ENCODE measurements at regions not wholly inside any gene's neighbourhood (a gene's known extent, or its start where the extent isn't known, plus 50 kb on each side); places are given as distances from the start of the nearest gene placed in this dataset.

DNA sequence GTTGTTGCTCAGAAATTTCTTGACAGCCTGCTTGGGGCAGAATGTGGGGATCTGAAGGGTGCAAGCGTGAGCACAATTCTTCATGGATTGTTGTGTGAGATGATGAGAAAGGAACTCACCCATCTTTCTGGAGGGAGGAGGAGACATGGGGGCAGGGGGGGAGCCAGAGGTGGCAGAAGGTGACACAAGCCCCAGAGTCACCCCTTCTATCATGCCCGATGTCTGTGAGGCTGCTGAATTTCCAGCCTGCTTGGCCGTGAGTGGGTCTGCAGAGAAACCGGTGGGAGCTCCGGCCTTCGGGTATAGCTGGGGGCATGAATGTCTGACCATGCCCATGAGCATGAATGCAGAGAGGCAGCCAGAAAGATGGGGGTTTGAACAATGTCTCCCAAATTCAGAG, 870.7 kb downstream of the TBC1D22A start:
- intact Hi-C loops (cut with micrococcal nuclease; ENCODE audit: unreplicated experiment) (no loop called here), in situ Hi-C loops (cut with HindIII; ENCODE audit: low pct_unique_long_range_greater_than_20kb, low sequenced_read_pairs) (no loop called here)
- TF ChIP-seq, protein P1, sequence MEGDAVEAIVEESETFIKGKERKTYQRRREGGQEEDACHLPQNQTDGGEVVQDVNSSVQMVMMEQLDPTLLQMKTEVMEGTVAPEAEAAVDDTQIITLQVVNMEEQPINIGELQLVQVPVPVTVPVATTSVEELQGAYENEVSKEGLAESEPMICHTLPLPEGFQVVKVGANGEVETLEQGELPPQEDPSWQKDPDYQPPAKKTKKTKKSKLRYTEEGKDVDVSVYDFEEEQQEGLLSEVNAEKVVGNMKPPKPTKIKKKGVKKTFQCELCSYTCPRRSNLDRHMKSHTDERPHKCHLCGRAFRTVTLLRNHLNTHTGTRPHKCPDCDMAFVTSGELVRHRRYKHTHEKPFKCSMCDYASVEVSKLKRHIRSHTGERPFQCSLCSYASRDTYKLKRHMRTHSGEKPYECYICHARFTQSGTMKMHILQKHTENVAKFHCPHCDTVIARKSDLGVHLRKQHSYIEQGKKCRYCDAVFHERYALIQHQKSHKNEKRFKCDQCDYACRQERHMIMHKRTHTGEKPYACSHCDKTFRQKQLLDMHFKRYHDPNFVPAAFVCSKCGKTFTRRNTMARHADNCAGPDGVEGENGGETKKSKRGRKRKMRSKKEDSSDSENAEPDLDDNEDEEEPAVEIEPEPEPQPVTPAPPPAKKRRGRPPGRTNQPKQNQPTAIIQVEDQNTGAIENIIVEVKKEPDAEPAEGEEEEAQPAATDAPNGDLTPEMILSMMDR (IDR thresholded peaks at IDR 0.05): no peak
- no peak for TF ChIP-seq SIN3A (IDR thresholded peaks at IDR 0.05; ENCODE audit: borderline replicate concordance, insufficient read depth, low read depth, low read length)
- no peak for TF ChIP-seq POLR2AphosphoS5 (IDR thresholded peaks at IDR 0.05; ENCODE audit: low read depth, low read length)
- TF ChIP-seq TCF7L2 (IDR thresholded peaks at IDR 0.05; ENCODE audit: low read depth, low read length): no peak
- TF ChIP-seq, protein P2, sequence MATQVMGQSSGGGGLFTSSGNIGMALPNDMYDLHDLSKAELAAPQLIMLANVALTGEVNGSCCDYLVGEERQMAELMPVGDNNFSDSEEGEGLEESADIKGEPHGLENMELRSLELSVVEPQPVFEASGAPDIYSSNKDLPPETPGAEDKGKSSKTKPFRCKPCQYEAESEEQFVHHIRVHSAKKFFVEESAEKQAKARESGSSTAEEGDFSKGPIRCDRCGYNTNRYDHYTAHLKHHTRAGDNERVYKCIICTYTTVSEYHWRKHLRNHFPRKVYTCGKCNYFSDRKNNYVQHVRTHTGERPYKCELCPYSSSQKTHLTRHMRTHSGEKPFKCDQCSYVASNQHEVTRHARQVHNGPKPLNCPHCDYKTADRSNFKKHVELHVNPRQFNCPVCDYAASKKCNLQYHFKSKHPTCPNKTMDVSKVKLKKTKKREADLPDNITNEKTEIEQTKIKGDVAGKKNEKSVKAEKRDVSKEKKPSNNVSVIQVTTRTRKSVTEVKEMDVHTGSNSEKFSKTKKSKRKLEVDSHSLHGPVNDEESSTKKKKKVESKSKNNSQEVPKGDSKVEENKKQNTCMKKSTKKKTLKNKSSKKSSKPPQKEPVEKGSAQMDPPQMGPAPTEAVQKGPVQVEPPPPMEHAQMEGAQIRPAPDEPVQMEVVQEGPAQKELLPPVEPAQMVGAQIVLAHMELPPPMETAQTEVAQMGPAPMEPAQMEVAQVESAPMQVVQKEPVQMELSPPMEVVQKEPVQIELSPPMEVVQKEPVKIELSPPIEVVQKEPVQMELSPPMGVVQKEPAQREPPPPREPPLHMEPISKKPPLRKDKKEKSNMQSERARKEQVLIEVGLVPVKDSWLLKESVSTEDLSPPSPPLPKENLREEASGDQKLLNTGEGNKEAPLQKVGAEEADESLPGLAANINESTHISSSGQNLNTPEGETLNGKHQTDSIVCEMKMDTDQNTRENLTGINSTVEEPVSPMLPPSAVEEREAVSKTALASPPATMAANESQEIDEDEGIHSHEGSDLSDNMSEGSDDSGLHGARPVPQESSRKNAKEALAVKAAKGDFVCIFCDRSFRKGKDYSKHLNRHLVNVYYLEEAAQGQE (IDR thresholded peaks at IDR 0.05; ENCODE audit: insufficient read depth in 1 of 2, low read depth in 2 of 2, low read length in 1 of 2): no peak
- POLR2A ChIA-PET: no interaction called here
- no TSS peak for BruUV-seq (replicated peaks)
- DNase-seq (ENCODE audit: low read depth, low spot score) (no peak), ATAC-seq (no peak)
- H3K4me1 ChIP-seq (ENCODE audit: control insufficient read depth, insufficient read depth, low read length): no peaks in the 10 kb centered on the region
- H3K27me3 ChIP-seq (ENCODE audit: control insufficient read depth, insufficient read depth, low read length): no peaks in the 10 kb centered on the region
- CTCF ChIA-PET: no interaction called here
- no peaks in the 10 kb centered on the region for H3K36me3 ChIP-seq (ENCODE audit: control insufficient read depth, insufficient read depth, low read length)
- H3K4me3 ChIP-seq (ENCODE audit: low read depth in 2 of 2, low read length in 2 of 2): no peak overlapping the region
- no peaks in the 10 kb centered on the region for H3K9me3 ChIP-seq (ENCODE audit: control insufficient read depth, insufficient read depth, low read depth, low read length)
- no peak overlapping the region for H3K27ac ChIP-seq (ENCODE audit: low read length)

DNA sequence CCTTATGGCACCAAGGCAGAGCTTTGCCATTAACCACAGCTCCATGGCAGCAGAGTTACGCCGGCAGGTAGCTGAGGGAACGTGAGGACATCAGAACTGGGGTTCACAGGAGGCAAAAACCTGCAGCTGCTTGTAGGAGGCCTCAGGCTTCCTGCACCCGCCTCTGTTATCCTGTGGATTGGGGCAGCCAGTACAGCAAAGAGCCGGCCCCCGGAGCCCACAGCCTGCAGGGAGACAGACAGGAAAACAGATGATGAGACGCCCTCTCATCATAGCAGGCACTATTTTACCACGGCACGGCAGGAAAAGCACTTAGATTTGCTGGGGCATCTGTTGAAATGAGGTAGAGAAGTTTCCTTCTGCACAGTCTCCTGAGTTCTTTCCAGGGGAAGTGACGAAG, 870.3 kb downstream of the TBC1D22A start:
- BruUV-seq (replicated peaks): no TSS peak
- ChIA-PET POLR2A (no interaction called here), CTCF (no interaction called here)
- H3K36me3 ChIP-seq (ENCODE audit: control insufficient read depth, insufficient read depth, low read length): no peaks in the 10 kb centered on the region
- intact Hi-C loops (cut with micrococcal nuclease; ENCODE audit: unreplicated experiment) (no loop called here), in situ Hi-C loops (cut with HindIII; ENCODE audit: low pct_unique_long_range_greater_than_20kb, low sequenced_read_pairs) (no loop called here)
- no peaks in the 10 kb centered on the region for H3K4me1 ChIP-seq (ENCODE audit: control insufficient read depth, insufficient read depth, low read length)
- ATAC-seq: no peak
- no peak overlapping the region for H3K27ac ChIP-seq (ENCODE audit: low read length)
- TF ChIP-seq SIN3A (IDR thresholded peaks at IDR 0.05; ENCODE audit: borderline replicate concordance, insufficient read depth, low read depth, low read length): no peak
- DNase-seq (ENCODE audit: low read depth, low spot score): no peak
- H3K9me3 ChIP-seq (ENCODE audit: control insufficient read depth, insufficient read depth, low read depth, low read length): no peaks in the 10 kb centered on the region
- H3K27me3 ChIP-seq (ENCODE audit: control insufficient read depth, insufficient read depth, low read length): no peaks in the 10 kb centered on the region
- peak overlapping the region; percentile 47 to 72 for H3K4me3 ChIP-seq (ENCODE audit: low read depth in 2 of 2, low read length in 2 of 2)

DNA sequence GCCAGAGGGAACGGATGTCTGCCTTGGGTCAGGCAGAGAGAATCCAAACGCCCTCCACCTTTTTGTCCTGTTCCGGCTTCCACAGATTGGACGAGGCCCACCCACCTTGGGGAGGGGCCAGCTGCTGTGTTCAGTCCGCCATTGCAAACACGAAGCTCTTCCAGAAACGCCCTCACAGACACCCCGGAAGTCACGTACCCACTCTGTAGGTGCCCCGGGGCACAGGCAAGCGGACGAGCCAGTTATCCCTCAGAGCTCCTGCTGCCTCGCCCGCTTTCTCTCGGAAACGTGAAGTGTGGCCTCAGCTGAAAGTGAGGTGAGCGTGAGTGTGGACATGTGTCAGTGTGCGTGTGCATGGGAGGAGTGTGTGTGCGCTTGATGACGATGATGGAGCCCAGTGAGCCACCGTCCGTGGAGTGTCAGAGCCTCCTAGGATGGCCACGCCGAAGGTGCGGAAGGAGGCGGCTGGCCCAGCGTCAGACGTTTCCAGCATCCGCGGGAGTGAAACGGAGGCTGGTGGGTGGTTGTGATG, 869.2 kb downstream of the TBC1D22A start:
- peak overlapping the region; percentile 73; the same call in 1 of the 2 replicates for H3K27ac ChIP-seq (ENCODE audit: low read length)
- peak; percentile 95 for ATAC-seq
- H3K36me3 ChIP-seq (ENCODE audit: control insufficient read depth, insufficient read depth, low read length): no peaks in the 10 kb centered on the region
- H3K4me1 ChIP-seq (ENCODE audit: control insufficient read depth, insufficient read depth, low read length): no peaks in the 10 kb centered on the region
- no peaks in the 10 kb centered on the region for H3K9me3 ChIP-seq (ENCODE audit: control insufficient read depth, insufficient read depth, low read depth, low read length)
- peak; percentile 39 for DNase-seq (ENCODE audit: low read depth, low spot score)
- no TSS peak for BruUV-seq (replicated peaks)
- peak overlapping the region; percentile 47 to 72 for H3K4me3 ChIP-seq (ENCODE audit: low read depth in 2 of 2, low read length in 2 of 2)
- intact Hi-C loops (cut with micrococcal nuclease; ENCODE audit: unreplicated experiment): no loop called here
- CTCF ChIA-PET: no interaction called here
- no peaks in the 10 kb centered on the region for H3K27me3 ChIP-seq (ENCODE audit: control insufficient read depth, insufficient read depth, low read length)
- TF ChIP-seq, protein P2 (IDR thresholded peaks at IDR 0.05; ENCODE audit: insufficient read depth in 1 of 2, low read depth in 2 of 2, low read length in 1 of 2): no peak
- TF ChIP-seq, protein P1 (IDR thresholded peaks at IDR 0.05): no peak
- no peak for TF ChIP-seq TCF7L2 (IDR thresholded peaks at IDR 0.05; ENCODE audit: low read depth, low read length)
- peak; percentile 60 for TF ChIP-seq POLR2AphosphoS5 (IDR thresholded peaks at IDR 0.05; ENCODE audit: low read depth, low read length)
- POLR2A ChIA-PET: no interaction called here
- in situ Hi-C loops (cut with HindIII; ENCODE audit: low pct_unique_long_range_greater_than_20kb, low sequenced_read_pairs): no loop called here

All from Panc1 (cell line).